Thyroid gland (tissue), 4 donors: ENCODE measurements at regions not wholly inside any gene's neighbourhood (a gene's known extent, or its start where the extent isn't known, plus 50 kb on each side); places are given as distances from the start of the nearest gene placed in this dataset.

Source experiments
- CTCF ChIP-seq, 6 experiments: fragments of 200-600 bp in 3 of 6; fragments of 450-650 bp in 3 of 6; sonication (generic) in 3 of 6; IDR thresholded peaks; one replicate each; pipeline ENCODE4 v1.5.1; 2016 to 2019; ENCODE audit warnings: antibody characterized with exemption in 6 of 6, mild to moderate bottlenecking in 2 of 6, inconsistent platforms in 1 of 6, moderate library complexity in 1 of 6
- POLR2A ChIP-seq, 2 donors: fragments of 450-650 bp; IDR thresholded peaks; one replicate each; pipeline ENCODE4 v1.6.1; 2017; ENCODE audit warnings: antibody characterized with exemption in 2 of 2, mild to moderate bottlenecking in 2 of 2, moderate library complexity in 1 of 2

DNA sequence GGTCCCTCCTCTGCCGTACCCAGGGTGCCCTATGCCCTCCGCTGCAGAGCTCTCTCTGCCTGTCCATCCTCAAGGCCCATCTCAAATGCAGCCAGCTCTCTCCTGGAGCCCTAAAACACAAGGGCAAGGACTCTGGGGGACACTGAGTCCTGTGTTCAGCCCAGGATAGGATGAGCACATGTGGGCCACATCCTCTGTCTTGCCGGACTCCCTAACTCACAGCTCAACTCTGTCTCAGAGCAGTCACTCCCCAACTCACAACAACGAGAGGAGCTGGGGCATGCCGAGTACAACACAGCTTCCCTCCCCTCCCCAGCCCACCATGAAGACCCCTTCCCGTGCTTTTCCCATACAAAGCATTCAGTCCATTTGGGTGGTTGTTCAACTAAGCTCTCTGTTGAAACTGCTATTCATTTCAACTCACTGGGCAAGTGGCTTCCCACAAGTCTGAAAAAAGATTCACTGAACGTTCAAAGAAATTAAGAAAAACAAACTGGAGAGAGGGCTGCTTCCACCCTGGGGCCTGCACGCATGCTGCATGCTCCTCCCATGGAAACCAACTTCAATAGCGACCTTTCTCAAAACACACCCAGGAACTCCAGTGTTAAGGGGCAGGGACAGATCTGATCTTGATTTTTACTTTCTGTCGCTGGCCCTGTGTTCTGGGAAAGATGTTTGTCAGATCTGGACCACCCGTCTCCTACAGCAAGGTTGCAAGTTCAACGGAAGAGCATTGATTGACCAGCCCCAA is 124.3 kb upstream of the IGF1R start:
- TF ChIP-seq CTCF (IDR thresholded peaks at IDR 0.05) (no peak), POLR2A (IDR thresholded peaks at IDR 0.05) (no peak)
